ENCODE measurements at regions not wholly inside any gene's neighbourhood (a gene's known extent, or its start where the extent isn't known, plus 50 kb on each side); places are given as distances from the start of the nearest gene placed in this dataset.

GRCh38 chr13:78862446-78862845, 203.5 kb upstream of the OBI1 start:
- no peak for DNase-seq
- Histone ChIP-seq H3K36me3 (no peaks in the 10 kb centered on the region), H3K9me3 (replicated peaks) (peaks cover 4% of the 10 kb centered on the region), H3K27me3 (ENCODE audit: low read depth) (no peaks in the 10 kb centered on the region), H3K27ac (replicated peaks) (no peak overlapping the region), H3K4me1 (no peaks in the 10 kb centered on the region), H3K4me3 (no peak overlapping the region)
- no peak for TF ChIP-seq CTCF (IDR thresholded peaks at IDR 0.05; ENCODE audit: borderline replicate concordance)
- intact Hi-C loops (cut with micrococcal nuclease) = no loop called here

- H3K9me3 ChIP-seq (replicated peaks) = peaks cover 36% of the 10 kb centered on the region
- no peaks in the 10 kb centered on the region for H3K27me3 ChIP-seq (ENCODE audit: low read depth)
- H3K36me3 ChIP-seq = no peaks in the 10 kb centered on the region
- no peak overlapping the region for H3K27ac ChIP-seq (replicated peaks)
- no peaks in the 10 kb centered on the region for H3K4me1 ChIP-seq
- TF ChIP-seq CTCF (IDR thresholded peaks at IDR 0.05; ENCODE audit: borderline replicate concordance) = no peak
- intact Hi-C loops (cut with micrococcal nuclease) = no loop called here
- no peak overlapping the region for H3K4me3 ChIP-seq
- DNase-seq = no peak
These were observed 193.8 kb upstream of the OBI1 start for GRCh38 chr13:78852709-78853108.

DNA sequence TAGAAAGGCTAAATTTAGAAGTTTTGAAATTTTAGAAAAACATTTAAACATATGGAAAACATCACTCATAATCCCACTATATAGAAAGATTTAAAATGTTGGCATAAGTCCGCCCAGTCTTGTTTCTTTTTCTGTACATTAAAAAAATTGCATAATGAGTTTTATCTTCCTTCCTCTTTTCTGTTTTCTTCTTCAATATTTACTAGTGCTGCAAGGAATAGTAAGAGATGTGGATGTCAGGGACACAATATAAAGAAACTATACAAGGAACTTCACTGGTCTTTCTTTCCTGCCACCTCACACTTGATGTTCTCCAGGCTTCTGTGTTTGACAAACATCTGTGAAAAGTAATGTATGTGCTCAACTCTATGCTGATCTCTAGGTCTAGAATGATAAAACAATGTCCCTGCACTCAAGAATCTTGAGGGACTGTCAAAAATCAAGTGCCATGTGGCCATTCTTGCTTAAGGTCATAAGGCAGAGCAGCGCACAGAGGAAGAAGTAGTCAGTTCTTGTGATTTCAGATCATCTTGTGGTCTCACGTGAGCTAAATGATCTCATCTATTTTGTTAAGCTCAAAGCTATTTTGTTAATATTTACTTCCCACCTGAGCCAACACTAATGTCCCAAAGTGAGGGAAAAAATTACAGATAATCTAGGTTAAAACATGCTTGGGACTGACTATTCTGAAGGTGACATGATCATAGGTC, 186.9 kb upstream of the OBI1 start:
- no peaks in the 10 kb centered on the region for H3K4me1 ChIP-seq
- H3K4me3 ChIP-seq = no peak overlapping the region
- no peak overlapping the region for H3K27ac ChIP-seq (replicated peaks)
- intact Hi-C loops (cut with micrococcal nuclease) = no loop called here
- DNase-seq = no peak
- no peaks in the 10 kb centered on the region for H3K9me3 ChIP-seq (replicated peaks)
- no peaks in the 10 kb centered on the region for H3K36me3 ChIP-seq
- H3K27me3 ChIP-seq (ENCODE audit: low read depth) = no peaks in the 10 kb centered on the region
- TF ChIP-seq CTCF (IDR thresholded peaks at IDR 0.05; ENCODE audit: borderline replicate concordance) = no peak

GRCh38 chr13:78844106-78844505, 185.2 kb upstream of the OBI1 start:
- DNase-seq = no peak
- Histone ChIP-seq H3K27me3 (ENCODE audit: low read depth) (no peaks in the 10 kb centered on the region), H3K27ac (replicated peaks) (no peak overlapping the region), H3K9me3 (replicated peaks) (no peaks in the 10 kb centered on the region), H3K36me3 (no peaks in the 10 kb centered on the region), H3K4me1 (no peaks in the 10 kb centered on the region), H3K4me3 (no peak overlapping the region)
- TF ChIP-seq CTCF (IDR thresholded peaks at IDR 0.05; ENCODE audit: borderline replicate concordance) = no peak
- intact Hi-C loops (cut with micrococcal nuclease) = no loop called here

GRCh38 chr13:78841358-78841963, 182.5 kb upstream of the OBI1 start:
- no peak for TF ChIP-seq CTCF (IDR thresholded peaks at IDR 0.05; ENCODE audit: borderline replicate concordance)
- DNase-seq = no peak
- H3K4me1 ChIP-seq = no peaks in the 10 kb centered on the region
- no peak overlapping the region for H3K27ac ChIP-seq (replicated peaks)
- no peaks in the 10 kb centered on the region for H3K36me3 ChIP-seq
- H3K27me3 ChIP-seq (ENCODE audit: low read depth) = no peaks in the 10 kb centered on the region
- intact Hi-C loops (cut with micrococcal nuclease) = no loop called here
- H3K9me3 ChIP-seq (replicated peaks) = no peaks in the 10 kb centered on the region
- H3K4me3 ChIP-seq = no peak overlapping the region

All from left ventricle myocardium inferior (tissue), 1 donor.